CD4-positive, alpha-beta T cell treated with Interleukin-4 for 1 hour (primary cell): ENCODE measurements at regions not wholly inside any gene's neighbourhood (a gene's known extent, or its start where the extent isn't known, plus 50 kb on each side); places are given as distances from the start of the nearest gene placed in this dataset.

Source experiments
- DNase-seq, 2 donors: peaks; one replicate each; pipeline ENCODE4 v3.0.0-alpha.2; 2020 to 2022

DNA sequence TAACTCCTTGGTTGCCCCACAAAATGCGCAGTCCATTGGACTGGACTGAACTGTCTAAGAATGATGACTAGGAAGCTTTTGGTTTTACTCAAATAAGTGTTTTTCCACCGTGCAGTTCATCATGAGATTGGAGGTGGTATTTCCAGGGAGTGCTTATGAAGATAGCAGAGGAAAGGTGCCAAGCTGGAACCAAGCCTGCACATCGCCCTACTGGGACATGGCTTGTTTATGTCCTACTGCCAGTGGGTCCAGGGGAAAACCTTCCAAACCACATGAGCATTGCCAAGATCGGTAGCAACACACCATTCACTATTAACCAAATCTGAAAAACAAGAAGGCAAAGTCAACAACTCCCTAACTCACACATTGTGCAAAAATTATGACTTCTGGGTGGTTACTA, 54.7 kb upstream of the DSCAM start:
- no peak for DNase-seq

DNA sequence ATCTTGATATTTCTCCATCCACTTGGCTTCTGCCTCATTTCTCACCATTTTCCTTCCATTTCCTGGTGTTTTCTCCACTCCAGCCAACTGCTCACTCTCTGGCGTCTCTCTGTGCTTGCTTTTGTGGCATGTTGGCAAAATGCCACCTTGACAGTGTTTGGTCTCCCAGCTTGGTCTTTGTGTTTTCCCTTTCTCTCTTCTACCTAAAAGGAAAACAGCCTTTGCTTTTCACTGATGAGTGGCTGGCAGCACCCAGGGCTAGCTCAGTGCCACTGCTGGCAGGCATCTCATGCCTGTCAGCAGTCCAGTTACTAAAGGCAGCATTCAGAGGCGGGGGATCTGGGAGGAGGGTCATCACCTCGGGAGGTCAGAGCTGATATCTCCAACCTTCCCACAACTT, 55.3 kb upstream of the DSCAM start:
- DNase-seq: no peak

DNA sequence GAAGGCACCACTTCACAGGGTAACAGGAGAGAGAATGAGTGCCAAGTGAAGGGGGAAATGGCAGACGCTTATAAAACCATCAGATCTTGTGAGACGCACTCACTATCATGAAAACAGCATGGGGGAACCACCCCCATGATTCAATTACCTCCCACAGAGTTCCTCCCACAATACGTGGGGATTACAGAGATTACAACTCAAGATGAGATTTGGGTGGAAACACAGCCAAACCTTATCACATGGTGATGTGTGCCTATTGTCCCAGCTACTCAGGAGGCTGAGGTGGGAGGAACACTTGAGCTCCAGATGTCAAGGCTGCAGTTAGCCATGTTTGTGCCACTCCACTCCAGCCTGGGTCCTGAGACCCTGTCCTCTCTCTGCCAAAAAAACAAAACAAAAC, 56.0 kb upstream of the DSCAM start:
- DNase-seq: no peak

DNA sequence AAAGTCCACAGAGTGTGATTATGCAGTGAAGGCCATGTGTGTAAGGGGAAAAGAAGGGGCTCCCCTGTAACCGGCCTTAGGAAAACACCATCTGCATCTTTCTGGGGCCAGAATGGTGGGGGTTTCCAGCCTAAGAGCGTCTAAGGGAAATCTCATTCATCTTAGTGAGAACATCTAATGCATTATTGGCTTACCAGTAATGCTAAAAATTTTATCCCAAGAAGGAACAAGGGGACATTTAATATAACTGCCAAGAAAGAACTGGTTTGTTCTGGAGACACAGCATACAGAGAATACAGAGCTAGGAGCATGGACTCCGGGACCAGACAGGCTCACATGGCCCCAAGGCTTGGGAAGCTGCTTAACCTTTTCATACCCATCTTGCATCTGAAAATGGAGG, 58.3 kb upstream of the DSCAM start:
- DNase-seq: no peak

DNA sequence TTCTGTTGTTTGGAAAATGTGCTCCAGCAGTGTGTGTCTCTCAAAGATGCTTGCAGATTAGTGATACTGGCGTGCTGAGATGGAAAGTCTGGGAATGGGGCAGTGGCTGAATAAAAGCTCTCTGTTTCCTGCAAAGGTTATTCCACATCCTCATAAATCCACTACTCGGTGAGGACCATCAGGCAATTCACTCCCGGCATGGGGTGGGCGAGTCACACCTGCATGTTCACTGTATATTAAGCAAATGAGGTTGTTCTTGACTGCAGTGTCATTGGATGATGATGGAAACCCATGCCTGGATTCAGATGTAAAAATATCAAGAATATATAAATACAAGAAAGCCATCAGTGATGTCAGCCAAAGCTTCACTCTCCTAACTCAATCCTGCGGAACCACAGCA, 65.4 kb upstream of the DSCAM start:
- DNase-seq: no peak

DNA sequence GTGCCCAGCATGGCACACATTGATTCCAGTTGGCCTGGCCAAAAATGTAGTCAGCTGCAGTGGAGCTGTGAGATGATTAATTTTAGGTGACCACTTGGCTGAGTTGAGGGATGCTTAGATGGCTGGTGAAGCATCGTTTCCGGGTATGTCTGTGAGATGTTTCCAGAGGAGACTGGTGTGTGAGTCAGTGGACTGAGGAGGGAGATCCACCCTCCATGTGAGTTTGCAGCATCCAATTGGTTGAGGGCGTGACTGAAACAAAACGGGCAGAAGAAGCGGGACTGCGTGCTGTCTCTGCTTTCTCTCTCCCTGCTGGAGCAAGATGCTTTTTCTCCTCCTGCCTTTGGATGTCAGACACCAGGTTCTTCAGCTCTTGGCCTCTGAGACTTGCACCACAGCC, 68.2 kb upstream of the DSCAM start:
- no peak for DNase-seq

DNA sequence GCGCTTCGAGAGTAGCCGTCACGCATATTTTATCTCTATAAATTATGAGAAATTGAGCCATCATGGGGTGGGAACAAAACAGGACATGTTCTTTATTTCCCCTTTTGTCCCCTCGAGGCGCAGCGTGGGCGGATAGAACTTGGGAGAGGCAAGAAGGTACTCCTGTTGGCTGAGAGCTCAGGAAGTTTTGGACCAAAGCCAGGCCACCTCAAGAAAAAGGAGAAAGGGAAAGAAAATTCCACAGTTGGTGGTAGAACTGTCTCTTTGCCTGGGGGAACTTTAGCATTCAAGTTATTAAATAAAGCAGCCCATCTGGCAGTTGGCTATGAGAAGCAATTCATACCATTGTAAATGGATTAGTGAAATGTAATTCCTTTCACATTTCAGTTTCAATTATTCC, 76.4 kb upstream of the DSCAM start:
- DNase-seq: no peak

DNA sequence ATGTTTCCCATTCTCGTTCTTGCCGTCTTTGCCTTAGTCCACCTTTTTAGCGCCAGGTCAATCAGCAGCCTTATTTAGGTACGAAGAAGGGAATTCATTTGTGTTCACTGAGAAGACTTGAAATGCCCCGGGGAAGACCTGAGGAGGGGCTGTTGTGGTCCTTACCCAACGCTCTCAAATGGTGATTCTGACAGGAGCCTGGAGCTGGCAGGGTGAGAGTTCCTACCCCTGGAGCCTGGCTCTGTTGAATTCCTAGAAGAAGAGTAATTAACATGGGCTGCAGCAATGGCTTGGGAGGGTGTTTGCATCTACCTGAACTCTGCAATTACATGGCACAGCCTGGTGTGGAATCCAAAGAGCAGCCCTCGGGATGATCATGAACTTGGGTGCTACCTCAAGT, 76.9 kb upstream of the DSCAM start:
- no peak for DNase-seq

DNA sequence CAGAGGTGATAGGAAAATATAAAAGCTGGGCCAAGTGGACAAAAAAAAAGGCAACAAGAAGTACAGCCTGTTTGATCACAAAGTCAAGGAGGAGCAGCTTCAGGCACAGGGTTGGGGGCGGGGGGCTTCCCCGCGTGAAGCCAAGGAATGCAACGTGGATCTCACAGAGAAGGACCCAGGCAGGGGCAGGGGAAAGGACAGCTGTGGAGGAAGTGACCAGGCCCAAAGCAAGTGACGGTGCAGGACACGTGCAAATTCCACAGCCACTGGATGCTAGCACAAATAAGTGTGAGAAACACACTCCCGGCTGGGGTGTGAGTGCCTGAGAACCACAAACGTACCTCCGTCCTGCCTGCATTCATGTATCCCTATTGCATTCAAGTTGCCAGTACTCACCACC, 77.7 kb upstream of the DSCAM start:
- no peak for DNase-seq

DNA sequence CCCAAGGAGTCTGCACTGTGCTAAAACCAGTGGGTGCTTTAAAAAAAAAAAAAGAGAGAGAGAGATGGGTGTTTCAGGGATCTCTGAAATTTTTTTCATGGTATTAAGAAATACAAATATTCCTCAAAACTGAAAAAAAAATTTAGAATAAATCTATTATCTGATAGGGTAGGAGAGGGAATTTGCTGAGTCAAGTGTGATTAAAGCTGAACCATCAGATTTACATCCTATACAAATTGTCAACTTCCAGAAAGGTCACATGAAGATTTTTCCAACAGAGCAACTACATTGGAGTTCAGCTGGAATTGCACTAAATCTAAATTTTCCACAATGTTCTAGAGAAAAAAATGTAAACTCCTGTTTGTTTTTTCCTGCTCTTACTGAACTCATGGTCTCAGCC, 79.3 kb upstream of the DSCAM start:
- no peak for DNase-seq

DNA sequence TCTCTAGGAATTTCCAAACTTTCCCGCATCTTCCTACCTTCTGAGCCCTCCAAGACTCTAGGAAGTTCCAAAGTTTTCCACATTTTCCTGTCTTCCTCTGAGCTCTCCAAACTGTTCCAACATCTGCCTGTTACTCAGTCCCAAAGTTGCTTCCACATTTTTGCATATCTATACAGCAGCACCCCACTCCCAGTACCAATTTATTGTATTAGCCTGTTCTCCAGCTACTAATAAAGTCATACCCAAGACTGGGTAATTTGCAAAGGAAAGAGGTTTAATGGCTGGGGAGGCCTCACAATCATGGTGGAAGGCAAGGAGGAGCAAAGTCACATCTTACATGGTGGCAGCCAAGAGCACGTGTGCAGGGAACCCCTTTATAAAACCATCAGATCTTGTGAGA, 82.9 kb upstream of the DSCAM start:
- DNase-seq: no peak

DNA sequence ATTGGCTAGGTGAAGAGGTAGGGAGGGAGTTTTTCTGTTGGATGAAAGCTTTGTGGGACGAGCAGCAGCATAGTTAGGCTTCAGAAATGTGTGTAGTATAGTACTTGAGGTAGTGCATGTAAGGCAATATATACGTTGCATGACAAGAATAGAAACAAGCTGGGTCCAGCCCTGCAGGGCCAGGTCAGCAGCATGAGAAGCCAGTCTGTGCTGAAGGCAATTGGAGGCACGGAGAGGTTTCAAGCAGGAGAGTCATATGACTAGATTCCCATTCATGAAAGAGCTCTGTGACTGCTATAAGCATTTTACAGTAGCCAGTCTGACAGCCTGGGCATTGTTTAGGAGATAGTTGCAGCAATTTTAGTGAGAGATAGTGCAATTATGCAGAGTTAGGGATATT, 84.2 kb upstream of the DSCAM start:
- no peak for DNase-seq

DNA sequence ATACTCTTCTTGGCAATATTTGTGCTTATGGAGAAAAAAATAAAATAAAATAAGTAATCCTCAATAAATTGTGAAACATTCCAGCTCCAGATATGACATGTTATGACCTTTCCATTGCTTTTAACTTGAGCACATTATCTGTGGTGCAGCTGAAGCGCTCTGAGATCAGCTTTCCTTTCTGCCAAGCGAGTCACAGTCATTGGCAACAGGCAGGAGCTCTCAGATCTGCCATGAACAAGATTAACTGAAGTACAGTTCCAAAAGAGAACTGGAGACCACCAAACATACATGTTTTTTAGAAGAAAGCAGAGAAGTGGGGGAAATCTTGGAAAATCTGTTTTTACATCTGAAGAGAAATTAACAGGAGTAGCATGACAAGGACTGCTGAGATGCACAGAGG, 89.2 kb upstream of the DSCAM start:
- DNase-seq: no peak

DNA sequence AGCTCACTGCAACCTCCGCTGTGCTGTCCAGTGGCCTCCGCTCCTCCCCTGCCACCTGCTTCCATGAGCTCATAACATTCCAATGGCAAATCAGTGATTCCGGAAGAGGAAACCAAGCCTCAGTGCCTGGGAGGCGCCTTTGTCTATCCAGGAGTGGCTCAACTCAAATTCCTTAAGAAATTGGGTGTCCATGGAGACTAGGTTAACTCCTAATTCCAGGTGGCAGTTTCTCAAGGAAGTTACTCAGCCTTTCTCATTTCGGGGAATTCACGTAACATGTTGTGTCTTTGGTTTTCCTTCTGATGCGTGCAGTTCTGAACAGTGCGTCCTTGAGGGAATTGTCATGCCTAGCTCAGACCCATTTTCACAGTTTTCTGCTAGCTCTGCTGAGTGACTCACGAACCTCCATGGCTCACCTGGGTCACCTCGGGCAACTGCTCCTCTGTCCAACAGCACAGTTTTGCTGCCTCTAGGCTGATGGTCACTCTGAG, 89.9 kb upstream of the DSCAM start:
- no peak for DNase-seq

DNA sequence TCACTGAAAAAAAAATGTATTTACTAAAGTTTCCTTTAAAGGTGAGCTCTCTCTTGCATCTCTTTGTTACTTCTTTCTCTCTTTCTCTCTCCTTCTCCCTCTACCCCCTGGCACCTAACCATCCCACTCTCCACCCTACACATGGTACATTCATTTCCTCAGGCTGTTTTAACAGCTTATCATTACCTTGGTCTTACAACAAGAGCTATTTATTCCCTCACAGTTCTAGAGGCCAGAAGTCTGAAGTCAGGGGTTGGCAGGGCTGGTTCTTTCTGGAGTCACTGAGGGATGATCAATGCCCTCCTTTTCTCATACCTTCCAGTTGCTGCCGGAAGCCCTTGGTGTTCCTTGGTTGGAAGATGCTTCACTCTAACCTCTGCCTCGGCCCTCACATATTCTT, 91.1 kb upstream of the DSCAM start:
- no peak for DNase-seq

DNA sequence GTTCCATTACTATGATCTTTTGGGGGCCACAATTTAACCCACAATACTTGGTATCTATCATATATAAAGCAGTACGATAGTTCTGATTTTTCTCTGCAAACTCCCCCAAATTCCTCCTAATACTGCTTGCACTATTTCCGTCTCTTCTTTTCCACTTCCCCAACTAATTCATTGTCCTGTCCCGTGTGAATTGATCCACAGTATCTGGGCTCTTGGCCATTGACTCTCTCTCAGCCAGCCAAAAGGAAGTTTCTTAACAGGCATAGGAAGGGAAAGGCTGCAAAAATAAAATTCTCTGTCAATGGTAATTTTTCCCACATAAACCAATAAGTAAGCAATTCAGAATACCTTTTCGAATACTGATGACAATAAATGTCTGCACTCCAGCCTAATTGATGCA, 91.7 kb upstream of the DSCAM start:
- DNase-seq: no peak

DNA sequence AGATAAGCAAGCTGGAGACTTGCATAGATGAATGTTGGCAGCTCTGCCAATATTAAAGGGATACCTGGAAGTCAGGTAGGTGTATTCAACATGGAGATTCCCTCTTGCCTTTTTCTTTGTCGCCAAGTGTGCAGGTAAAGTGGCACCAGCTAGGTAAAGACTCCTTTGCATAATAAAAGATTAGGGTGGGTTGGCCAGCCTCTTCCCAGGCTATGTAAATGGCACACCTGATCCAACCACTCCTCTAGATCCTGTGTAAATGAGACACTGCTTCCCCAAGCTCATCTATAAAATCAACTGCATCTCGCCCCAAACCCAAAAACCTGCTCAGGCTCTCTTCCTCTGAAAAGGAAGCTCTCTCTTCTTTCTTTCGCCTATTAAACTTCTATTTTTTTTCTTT, 100.8 kb upstream of the DSCAM start:
- no peak for DNase-seq

DNA sequence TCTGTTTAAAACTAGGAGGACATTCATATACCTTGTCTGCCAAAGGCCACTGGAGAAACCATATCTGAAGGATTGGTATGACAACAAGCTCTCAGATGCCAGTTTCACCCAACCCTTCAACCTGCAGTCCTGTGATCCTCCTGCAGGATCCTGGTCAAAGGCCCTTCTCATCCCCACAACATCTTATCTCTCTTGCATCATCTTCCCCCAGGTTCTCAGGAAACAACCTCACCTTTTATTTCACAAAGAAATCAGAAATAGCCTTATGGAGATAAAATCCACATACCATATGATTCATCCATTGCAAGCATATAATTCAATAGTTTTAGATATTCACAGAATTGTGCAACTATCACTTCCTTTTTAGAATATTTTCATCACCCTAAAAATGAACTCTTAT, 104.0 kb upstream of the DSCAM start:
- no peak for DNase-seq

DNA sequence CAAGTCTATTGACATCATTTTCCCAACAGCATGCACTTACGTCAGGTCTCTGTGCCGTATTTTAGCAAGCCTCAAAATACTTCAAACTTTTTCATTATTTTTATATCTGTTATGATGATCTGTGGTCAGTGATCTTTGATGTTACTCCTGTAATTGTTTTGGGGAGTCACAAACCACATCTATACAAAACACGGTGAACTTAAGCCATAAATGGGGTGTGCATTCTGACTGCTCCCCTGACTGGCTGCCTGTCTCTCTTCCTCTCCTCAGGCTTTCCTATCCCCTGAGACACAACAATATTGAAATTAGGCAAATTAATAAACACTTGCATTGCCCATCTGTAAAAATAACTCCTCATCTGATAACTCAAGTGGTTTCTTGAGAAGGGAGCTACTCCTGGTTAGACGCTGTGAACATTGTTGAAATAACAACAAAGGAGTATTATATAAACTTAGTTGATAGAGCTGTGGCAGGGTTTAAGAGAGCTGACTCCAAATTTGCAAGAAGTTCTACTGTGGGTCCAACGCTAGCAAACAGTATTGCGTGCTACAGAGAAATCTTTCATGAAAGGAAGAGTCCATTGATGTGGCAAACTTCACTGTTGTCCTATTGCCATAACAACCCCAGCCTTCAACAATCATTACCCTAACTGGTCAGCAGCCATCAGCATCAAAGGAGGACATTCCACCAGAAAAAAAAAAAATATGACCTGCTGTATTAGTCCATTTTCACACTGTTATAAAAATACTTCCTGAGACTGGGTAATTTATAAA, 105.8 kb upstream of the DSCAM start:
- no peak for DNase-seq

DNA sequence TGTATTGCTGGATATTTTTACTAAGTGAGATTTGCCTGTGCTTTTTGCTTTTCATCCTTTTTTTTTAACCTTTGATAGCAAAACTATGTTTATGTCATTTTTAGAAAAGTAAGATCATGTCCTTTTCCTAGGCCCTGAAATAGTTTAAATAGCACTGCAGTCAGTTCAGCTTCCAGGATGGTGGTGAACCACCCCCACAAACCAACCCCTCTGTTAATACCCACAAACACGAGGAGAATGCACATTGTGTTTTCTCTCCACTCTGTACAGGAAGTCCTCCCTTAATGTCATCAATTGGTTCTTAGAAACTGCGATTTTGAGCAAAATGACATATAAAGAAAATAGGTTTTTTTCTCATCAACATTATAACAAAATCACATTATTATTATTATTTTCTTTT, 117.7 kb upstream of the DSCAM start:
- no peak for DNase-seq

DNA sequence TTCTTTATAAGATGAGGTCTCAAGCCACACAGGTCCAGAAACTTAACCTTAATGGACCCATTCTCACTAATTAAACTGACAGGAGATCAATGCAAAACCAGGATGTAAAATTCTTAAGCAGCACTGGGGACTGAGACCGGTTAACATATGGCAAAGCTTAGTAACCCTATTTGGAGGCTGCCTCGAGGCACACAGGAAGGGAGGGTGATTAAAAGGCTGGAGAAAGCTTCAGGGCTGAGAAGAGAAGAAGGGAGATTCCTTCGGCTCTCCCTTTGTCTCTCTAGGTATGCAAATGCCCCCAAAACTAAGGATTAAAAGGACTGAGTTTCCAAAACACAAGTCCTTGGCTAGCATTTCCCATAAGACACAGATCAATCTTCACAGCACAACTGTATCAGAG, 120.8 kb upstream of the DSCAM start:
- no peak for DNase-seq

DNA sequence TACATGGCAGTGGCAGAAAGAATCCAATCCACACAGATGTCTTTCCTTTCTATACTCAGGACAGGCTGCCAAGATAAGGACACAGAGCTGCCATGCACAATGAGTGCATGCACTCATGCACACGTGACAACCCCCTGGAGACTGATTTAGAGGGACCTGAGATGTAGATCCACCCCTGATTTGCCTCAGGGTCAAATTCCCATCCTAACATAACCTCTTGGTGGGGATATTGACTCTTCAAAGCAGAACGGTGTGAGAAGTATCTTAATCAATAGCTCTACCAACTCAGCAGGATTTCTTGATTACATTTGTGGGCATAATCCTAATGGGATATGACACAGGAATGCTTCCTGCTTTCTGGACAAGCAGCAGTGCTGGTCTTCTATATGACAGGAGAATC, 125.2 kb upstream of the DSCAM start:
- no peak for DNase-seq

DNA sequence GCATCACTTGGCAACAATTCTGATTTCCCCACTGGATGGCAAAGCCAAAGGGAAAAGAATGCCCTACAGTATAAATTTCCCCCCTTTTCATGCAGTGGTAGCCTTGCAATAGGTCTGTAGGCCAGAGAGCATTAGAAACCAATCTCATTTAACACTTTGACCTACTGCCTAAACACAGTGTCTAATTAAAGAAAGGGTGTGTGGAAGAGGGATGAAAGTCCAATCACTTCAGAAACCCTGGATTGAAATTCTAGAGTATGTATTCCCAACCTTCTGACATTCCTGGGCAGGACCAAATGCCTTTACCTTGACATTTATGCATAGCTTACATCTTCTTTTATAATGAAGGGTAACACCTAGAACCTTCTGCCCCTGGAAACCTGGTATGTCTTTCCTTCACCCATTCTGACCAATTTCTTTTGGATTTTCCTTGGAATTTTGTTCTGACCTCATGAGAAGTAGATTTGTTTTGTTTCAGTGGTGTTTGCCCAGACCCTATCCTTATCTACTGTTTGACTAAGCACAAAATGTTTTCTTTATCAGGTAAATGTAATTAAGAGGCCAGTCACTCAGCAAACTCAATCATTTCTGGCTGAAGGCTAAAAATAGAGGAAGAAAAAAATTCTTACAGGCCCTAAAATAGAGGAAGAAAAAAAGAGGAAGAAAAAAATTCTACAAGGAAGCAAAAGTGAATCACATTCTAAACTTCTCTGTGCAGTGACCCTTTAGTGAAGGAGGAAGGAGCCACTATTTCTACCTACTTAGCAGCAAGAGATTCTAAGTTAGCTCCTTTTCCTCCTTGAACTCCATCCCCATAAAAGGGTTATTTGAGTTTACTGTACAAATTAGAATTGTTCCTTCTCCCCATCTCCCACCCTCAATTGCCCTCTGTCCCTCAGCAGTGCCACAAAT, 129.5 kb upstream of the DSCAM start:
- DNase-seq: no peak

DNA sequence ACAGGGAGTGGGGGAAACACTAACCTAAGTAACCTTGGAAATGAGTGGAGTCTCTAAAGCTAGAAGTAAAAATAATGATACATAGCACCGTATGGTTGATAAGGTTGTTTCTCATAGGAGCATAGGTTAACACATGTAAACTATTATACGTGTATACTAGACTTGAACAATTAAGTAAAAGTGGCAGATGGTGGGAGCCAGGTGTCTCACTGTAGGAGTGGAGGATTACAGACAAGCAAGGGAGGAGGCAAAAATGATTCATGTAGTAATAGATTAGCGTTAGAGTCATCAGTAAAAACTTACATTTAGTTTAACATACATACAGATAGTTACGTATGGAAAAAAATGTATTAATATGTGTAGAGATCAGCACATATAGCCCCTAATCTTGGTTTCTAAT, 138.4 kb upstream of the DSCAM start:
- DNase-seq: no peak
